Right lobe of liver (tissue), 4 donors: ENCODE measurements at regions not wholly inside any gene's neighbourhood (a gene's known extent, or its start where the extent isn't known, plus 50 kb on each side); places are given as distances from the start of the nearest gene placed in this dataset.

Experiments used
- CTCF ChIP-seq, 4 donors: fragments of 200-600 bp in 3 of 4; fragments of 450-650 bp in 1 of 4; IDR thresholded peaks; one replicate each; pipeline versions ENCODE4 v1.5.1 to v1.8.0; 2016 to 2022; ENCODE audit warnings: antibody characterized with exemption in 4 of 4, mild to moderate bottlenecking in 2 of 4
- POLR2A ChIP-seq: fragments of 450-650 bp; IDR thresholded peaks from one replicate; pipeline ENCODE4 v1.6.1; 2017; ENCODE audit warnings: antibody characterized with exemption, mild to moderate bottlenecking
- donor health status: DM: no; HTN: no; CAD: no.
- donor health status: DM: no; HTN: no; CAD: no.
- donor health status: DM: no; HTN: yes; CAD: no.

GRCh38 chr7:10146271-10146670 is 827.4 kb upstream of the PHF14 start:
- TF ChIP-seq CTCF (IDR thresholded peaks at IDR 0.05) (no peak), POLR2A (no peak)
